GM12874 (cell line): ENCODE measurements at regions not wholly inside any gene's neighbourhood (a gene's known extent, or its start where the extent isn't known, plus 50 kb on each side); places are given as distances from the start of the nearest gene placed in this dataset.

Source experiments
- TF ChIP-seq, protein P1 (sequence below): IDR thresholded peaks from 2 replicates; pipeline ENCODE4 v1.5.1; 2011; ENCODE audit warnings: low read depth, mild to moderate bottlenecking, control low read depth, low read length, moderate library complexity; ENCODE audit not compliant: insufficient read depth

GRCh38 chr6:99219788-99220187 is 129.7 kb downstream of the FAXC start:
- TF ChIP-seq, protein P1, sequence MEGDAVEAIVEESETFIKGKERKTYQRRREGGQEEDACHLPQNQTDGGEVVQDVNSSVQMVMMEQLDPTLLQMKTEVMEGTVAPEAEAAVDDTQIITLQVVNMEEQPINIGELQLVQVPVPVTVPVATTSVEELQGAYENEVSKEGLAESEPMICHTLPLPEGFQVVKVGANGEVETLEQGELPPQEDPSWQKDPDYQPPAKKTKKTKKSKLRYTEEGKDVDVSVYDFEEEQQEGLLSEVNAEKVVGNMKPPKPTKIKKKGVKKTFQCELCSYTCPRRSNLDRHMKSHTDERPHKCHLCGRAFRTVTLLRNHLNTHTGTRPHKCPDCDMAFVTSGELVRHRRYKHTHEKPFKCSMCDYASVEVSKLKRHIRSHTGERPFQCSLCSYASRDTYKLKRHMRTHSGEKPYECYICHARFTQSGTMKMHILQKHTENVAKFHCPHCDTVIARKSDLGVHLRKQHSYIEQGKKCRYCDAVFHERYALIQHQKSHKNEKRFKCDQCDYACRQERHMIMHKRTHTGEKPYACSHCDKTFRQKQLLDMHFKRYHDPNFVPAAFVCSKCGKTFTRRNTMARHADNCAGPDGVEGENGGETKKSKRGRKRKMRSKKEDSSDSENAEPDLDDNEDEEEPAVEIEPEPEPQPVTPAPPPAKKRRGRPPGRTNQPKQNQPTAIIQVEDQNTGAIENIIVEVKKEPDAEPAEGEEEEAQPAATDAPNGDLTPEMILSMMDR = peak; percentile 31

- TF ChIP-seq, protein P1 = no peak
Measured at GRCh38 chr6:99216959-99217358, 132.5 kb downstream of the FAXC start.

GRCh38 chr6:99195986-99196655 is 153.4 kb downstream of the FAXC start:
- TF ChIP-seq, protein P1 = no peak

GRCh38 chr6:99192561-99192960 is 156.9 kb downstream of the FAXC start:
- TF ChIP-seq, protein P1 = no peak

DNA sequence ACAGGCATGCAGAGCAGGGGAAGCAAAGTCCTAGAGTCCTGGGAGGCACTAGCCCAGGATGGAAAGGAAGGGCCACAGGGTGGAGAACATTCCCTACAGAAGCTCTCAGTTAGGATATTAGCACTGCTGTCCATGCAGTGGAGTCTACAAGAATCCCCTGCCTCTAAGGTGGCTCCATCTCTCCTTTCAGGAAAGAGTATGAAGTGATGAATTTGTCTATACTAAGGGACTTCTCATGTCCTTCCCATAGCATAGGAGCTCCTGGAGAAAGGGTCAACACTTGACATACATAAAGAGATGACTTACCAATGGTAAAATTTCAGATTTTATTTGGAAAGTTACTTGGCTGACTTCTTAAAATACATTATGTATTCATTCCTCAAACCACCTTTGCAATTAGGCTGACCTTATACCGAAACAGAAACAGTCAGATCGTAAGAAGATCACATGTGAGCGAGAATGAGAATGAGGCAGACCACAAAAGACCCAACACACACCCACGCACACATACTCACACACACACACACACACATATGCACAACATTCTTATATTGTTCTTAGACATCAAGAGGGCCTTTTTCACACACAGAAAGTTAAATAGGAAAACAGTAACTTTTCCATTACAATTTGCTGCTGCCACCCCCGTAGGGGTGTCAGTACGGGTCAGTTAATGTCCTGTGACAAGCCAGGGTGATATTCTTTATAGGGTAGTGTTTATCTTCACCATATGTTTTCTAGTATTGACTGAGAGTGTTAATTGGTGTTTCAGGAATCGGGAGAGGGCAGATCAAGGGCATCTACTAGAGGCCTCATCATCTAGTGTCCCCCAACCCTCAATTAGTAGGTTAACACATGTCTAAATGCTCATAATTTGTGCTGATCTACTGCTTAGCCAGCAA is 159.4 kb downstream of the FAXC start:
- TF ChIP-seq, protein P1 = no peak

GRCh38 chr6:99187429-99187828 is 162.0 kb downstream of the FAXC start:
- TF ChIP-seq, protein P1 = no peak

- TF ChIP-seq, protein P1 = no peak
Measured at GRCh38 chr6:99186417-99186816, 163.1 kb downstream of the FAXC start.
